Endothelial cell of umbilical vein (primary cell): ENCODE measurements at regions not wholly inside any gene's neighbourhood (a gene's known extent, or its start where the extent isn't known, plus 50 kb on each side); places are given as distances from the start of the nearest gene placed in this dataset.

Source experiments
- BruUV-seq: library from RNA; stranded (reverse); fragments of 400-500 nt; replicated peaks from 2 replicates; lab custom pipeline; 2021; lab: Mats Ljungman, UMichigan
- CTCF ChIA-PET: fragments of 300-600, 350-600 bp; sonication (Branson Sonifier 250); formaldehyde crosslinking; loops from one replicate; lab custom pipeline; 2021; ENCODE audit warnings: antibody characterized with exemption, inconsistent platforms; lab: Charles Lee
- POLR2A ChIA-PET: fragments of 300-600, 350-600 bp; sonication (Branson Sonifier 250); formaldehyde crosslinking; loops from one replicate; lab custom pipeline; 2021; ENCODE audit warnings: antibody characterized with exemption, inconsistent platforms; lab: Charles Lee
- DNase-seq: peaks from one replicate; pipeline ENCODE4 v3.0.0-alpha.2; 2011; ENCODE audit warnings: low read depth, low spot score
- FAIRE-seq: peaks from 2 replicates; lab custom pipeline; 2011; peaks lifted over from hg19 to GRCh38; lab: Jason Lieb, UNC
- H2AFZ ChIP-seq: 2 replicates; pipeline ENCODE4 v1.6.0; 2012; ENCODE audit warnings: low read depth, low read length, control low read depth, inconsistent platforms
- H3K27ac ChIP-seq: 2 replicates; pipeline ENCODE4 v1.5.1; 2011; ENCODE audit warnings: low read depth, mild to moderate bottlenecking, control low read depth, low read length, moderate library complexity; ENCODE audit not compliant: insufficient read depth
- H3K27me3 ChIP-seq, 2 experiments: 2 replicates each; pipeline versions ENCODE4 v1.6.0 to v1.6.1; 2011; ENCODE audit warnings: low read length in 2 of 2, mixed read lengths in 1 of 2; ENCODE audit not compliant: control insufficient read depth in 2 of 2, insufficient read depth in 2 of 2
- H3K36me3 ChIP-seq, 2 experiments: 2 replicates in 1 of 2; 3 replicates in 1 of 2; pipeline ENCODE4 v1.5.1; 2011; ENCODE audit warnings: low read length in 2 of 2, mild to moderate bottlenecking in 1 of 2, moderate library complexity in 1 of 2; ENCODE audit not compliant: control insufficient read depth in 2 of 2, insufficient read depth in 2 of 2; ENCODE audit errors: extremely low read depth in 1 of 2
- H3K4me1 ChIP-seq: 3 replicates; pipeline ENCODE4 v1.5.1; 2011; ENCODE audit warnings: mild to moderate bottlenecking, low read length; ENCODE audit not compliant: control insufficient read depth, insufficient read depth; ENCODE audit errors: extremely low read depth
- H3K4me2 ChIP-seq: 2 replicates; pipeline ENCODE4 v1.6.1; 2011; ENCODE audit warnings: low read length, control low read depth, mixed read lengths; ENCODE audit not compliant: insufficient read depth
- H3K4me3 ChIP-seq, 3 experiments: fragments of 200-600 bp in 1 of 3; sonication (generic), shearing (Covaris generic) in 1 of 3; replicated peaks in 1 of 3; 2 replicates each; pipeline ENCODE4 v1.5.1; 2011 to 2016; ENCODE audit warnings: control low read depth in 3 of 3, low read length in 3 of 3, mild to moderate bottlenecking in 2 of 3, inconsistent platforms in 1 of 3, low read depth in 1 of 3, moderate library complexity in 1 of 3; ENCODE audit not compliant: insufficient read depth in 1 of 3
- H3K79me2 ChIP-seq: 2 replicates; pipeline ENCODE4 v1.6.0; 2012; ENCODE audit warnings: low read length, inconsistent platforms; ENCODE audit not compliant: control insufficient read depth, insufficient read depth
- H3K9ac ChIP-seq: replicated peaks from 2 replicates; pipeline ENCODE3; 2011; ENCODE audit warnings: low read length, control low read depth; ENCODE audit not compliant: insufficient read depth; ENCODE audit errors: extremely low read depth
- H3K9me1 ChIP-seq: replicated peaks from 3 replicates; pipeline ENCODE4 v1.6.0; 2011; ENCODE audit warnings: mild to moderate bottlenecking, low read length; ENCODE audit not compliant: control insufficient read depth, insufficient read depth; ENCODE audit errors: extremely low read depth
- H3K9me3 ChIP-seq: replicated peaks from 2 replicates; pipeline ENCODE4 v1.5.1; 2012; ENCODE audit warnings: low read length, inconsistent platforms; ENCODE audit not compliant: control insufficient read depth, insufficient read depth
- H4K20me1 ChIP-seq: replicated peaks from 2 replicates; pipeline ENCODE3; 2011; ENCODE audit warnings: mild to moderate bottlenecking, low read length; ENCODE audit not compliant: control insufficient read depth, insufficient read depth; ENCODE audit errors: extremely low read depth
- EZH2 ChIP-seq: IDR thresholded peaks from 2 replicates; pipeline ENCODE4 v1.6.1; 2012; ENCODE audit warnings: borderline replicate concordance, low read depth, mild to moderate bottlenecking, moderate library complexity, low read length, inconsistent platforms; ENCODE audit not compliant: severe bottlenecking
- FOS ChIP-seq: IDR thresholded peaks from 2 replicates; pipeline ENCODE4 v1.6.1; 2011; ENCODE audit warnings: mild to moderate bottlenecking, low read length, moderate library complexity, borderline replicate concordance; ENCODE audit not compliant: insufficient read depth
- JUN ChIP-seq: IDR thresholded peaks from 2 replicates; pipeline ENCODE4 v1.6.1; 2011; ENCODE audit warnings: borderline replicate concordance, low read depth; ENCODE audit not compliant: insufficient read length, insufficient read depth
- POLR2A ChIP-seq: IDR thresholded peaks from 2 replicates; pipeline ENCODE4 v1.6.1; 2012; ENCODE audit warnings: low read depth, mild to moderate bottlenecking, control low read depth, low read length
- POLR2AphosphoS5 ChIP-seq: IDR thresholded peaks from 2 replicates; pipeline ENCODE4 v1.6.1; 2012; ENCODE audit warnings: low read depth, mild to moderate bottlenecking, control low read depth, low read length, moderate library complexity; ENCODE audit not compliant: insufficient read depth
- dilution Hi-C: fragments of 300-500 bp; cut with MboI; formaldehyde crosslinking; loops from one replicate; pipeline ENCODE4 v1.15.0; 2019; ENCODE audit warnings: low sequenced_read_pairs; ENCODE audit not compliant: extremely low pct_ligation_motif_present
- intact Hi-C: fragments of 100-400 bp; cut with micrococcal nuclease; formaldehyde crosslinking; loops from one replicate; pipeline ENCODE4 v1.10.0; 2022
- TF ChIP-seq, protein P1 (sequence below), 2 donors: IDR thresholded peaks; 1 replicate in 1 of 2; 2 replicates in 1 of 2; pipeline ENCODE4 v1.5.1; 2011; ENCODE audit warnings: low read length in 2 of 2, mild to moderate bottlenecking in 2 of 2, moderate library complexity in 2 of 2, control low read depth in 1 of 2, inconsistent platforms in 1 of 2, low read depth in 1 of 2; ENCODE audit not compliant: insufficient read depth in 1 of 2; ENCODE audit errors: extremely low read depth in 1 of 2

DNA sequence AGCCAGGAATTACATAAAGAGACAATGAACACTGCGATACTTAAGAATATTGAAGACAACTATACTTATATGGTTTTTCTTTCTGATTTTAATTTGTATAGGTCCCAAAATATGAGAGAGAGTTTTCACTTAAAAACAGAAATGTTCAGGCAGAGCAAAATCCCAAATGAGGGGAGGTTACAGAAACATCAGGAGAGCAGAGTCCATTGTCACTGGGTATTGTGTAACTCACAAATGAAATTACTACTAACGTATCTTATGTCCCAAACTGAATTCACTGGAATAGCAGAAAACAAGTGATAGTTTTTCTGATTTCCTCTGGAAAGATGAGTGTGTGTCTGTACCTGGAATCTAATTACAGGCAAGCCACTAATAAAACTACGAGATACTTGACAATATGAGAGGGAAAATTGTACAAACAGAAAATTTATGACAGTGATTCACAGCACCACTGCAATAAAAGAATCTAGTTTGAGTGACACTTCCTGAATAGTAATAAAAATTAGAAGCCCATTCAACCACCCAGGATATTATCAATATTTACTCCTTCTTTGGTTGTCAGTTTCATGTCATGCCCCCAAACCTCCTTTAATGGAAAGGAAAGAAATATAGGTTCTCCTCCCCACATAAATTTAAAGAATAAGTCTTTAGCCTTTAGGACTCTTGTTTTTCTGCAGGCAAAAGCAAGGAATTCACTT is 522.6 kb downstream of the ADGRL2 start:
- dilution Hi-C loops, result no loop called here
- Histone ChIP-seq H4K20me1 (no peaks in the 10 kb centered on the region), H3K9me3 (no peaks in the 10 kb centered on the region), H3K4me1 (peaks cover 9% of the 10 kb centered on the region), H3K27me3 (no peaks in the 10 kb centered on the region), H2AFZ (no peak overlapping the region), H3K9me1 (no peaks in the 10 kb centered on the region), H3K36me3 (no peaks in the 10 kb centered on the region), H3K4me2 (no peak overlapping the region), H3K4me3 (no peak overlapping the region), H3K9ac (no peak overlapping the region), H3K27ac (no peak overlapping the region), H3K79me2 (no peaks in the 10 kb centered on the region)
- ChIA-PET CTCF (no interaction called here), POLR2A (no interaction called here)
- DNase-seq, result no peak
- TF ChIP-seq FOS (no peak), JUN (no peak), POLR2AphosphoS5 (no peak), POLR2A (no peak)
- TF ChIP-seq, protein P1, sequence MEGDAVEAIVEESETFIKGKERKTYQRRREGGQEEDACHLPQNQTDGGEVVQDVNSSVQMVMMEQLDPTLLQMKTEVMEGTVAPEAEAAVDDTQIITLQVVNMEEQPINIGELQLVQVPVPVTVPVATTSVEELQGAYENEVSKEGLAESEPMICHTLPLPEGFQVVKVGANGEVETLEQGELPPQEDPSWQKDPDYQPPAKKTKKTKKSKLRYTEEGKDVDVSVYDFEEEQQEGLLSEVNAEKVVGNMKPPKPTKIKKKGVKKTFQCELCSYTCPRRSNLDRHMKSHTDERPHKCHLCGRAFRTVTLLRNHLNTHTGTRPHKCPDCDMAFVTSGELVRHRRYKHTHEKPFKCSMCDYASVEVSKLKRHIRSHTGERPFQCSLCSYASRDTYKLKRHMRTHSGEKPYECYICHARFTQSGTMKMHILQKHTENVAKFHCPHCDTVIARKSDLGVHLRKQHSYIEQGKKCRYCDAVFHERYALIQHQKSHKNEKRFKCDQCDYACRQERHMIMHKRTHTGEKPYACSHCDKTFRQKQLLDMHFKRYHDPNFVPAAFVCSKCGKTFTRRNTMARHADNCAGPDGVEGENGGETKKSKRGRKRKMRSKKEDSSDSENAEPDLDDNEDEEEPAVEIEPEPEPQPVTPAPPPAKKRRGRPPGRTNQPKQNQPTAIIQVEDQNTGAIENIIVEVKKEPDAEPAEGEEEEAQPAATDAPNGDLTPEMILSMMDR (IDR thresholded peaks at IDR 0.05; ENCODE audit: extremely low read depth in 1 of 2, insufficient read depth in 1 of 2, low read depth in 1 of 2, low read length in 2 of 2), result no peak
- no peak for FAIRE-seq
- intact Hi-C loops, result no loop called here
- no TSS peak for BruUV-seq

DNA sequence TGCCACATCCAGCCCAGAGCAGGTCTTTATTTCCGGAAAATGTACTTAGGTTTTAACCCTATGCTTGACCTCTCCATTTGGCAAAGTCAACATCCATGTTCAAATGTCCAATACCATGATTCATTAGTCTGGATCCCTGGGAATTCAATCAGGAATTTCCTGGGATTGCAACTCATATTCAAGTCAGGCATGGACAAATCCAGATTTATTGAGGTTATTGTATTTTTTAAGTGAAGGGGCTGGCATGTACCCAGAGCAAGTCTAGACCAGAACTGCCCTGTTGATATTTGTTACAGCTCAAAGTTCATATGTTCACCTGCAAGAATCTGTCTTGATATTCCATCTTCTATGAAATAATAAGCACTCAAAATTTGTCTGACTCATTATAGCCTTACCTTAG is 521.1 kb downstream of the ADGRL2 start:
- no peaks in the 10 kb centered on the region for H3K27me3 ChIP-seq
- no peaks in the 10 kb centered on the region for H3K9me3 ChIP-seq
- peak; percentile 28 for TF ChIP-seq POLR2AphosphoS5
- peak; percentile 22 for TF ChIP-seq FOS
- no peak for TF ChIP-seq EZH2
- CTCF ChIA-PET, result no interaction called here
- H3K4me3 ChIP-seq, result no peak overlapping the region
- no peak overlapping the region for H2AFZ ChIP-seq
- no peak overlapping the region for H3K9ac ChIP-seq
- no peak overlapping the region for H3K27ac ChIP-seq
- no peak overlapping the region for H3K4me2 ChIP-seq
- H3K4me1 ChIP-seq, result peaks cover 9% of the 10 kb centered on the region
- DNase-seq, result peak; percentile 66
- intact Hi-C loops, result no loop called here
- FAIRE-seq, result no peak
- no TSS peak for BruUV-seq
- dilution Hi-C loops, result no loop called here
- POLR2A ChIA-PET, result no interaction called here
- no peaks in the 10 kb centered on the region for H4K20me1 ChIP-seq
- H3K36me3 ChIP-seq, result no peaks in the 10 kb centered on the region
- H3K79me2 ChIP-seq, result no peaks in the 10 kb centered on the region
- no peaks in the 10 kb centered on the region for H3K9me1 ChIP-seq
